Fibroblast of upper back skin (primary cell): ENCODE measurements at regions not wholly inside any gene's neighbourhood (a gene's known extent, or its start where the extent isn't known, plus 50 kb on each side); places are given as distances from the start of the nearest gene placed in this dataset.
"Not testable (repeated sequence)": the region's sequence is repeated elsewhere in the genome, so short reads cannot be mapped to it uniquely, and the experiment has no call there.

Experiments used
- DNase-seq: peaks from one replicate; pipeline ENCODE4 v3.0.0-alpha.2; 2013

GRCh38 chr4:126961661-126962060 lies 671.1 kb upstream of the INTU start:
- no peak for DNase-seq

- DNase-seq = no peak
Measured at GRCh38 chr4:126965877-126966276, 666.9 kb upstream of the INTU start.

GRCh38 chr4:126969360-126970235 lies 663.2 kb upstream of the INTU start:
- peak; percentile 43 for DNase-seq

- no peak for DNase-seq
Measured at GRCh38 chr4:126973201-126973600, 659.6 kb upstream of the INTU start.

GRCh38 chr4:126976850-126977632 lies 655.7 kb upstream of the INTU start:
- DNase-seq = no peak

GRCh38 chr4:126986005-126986404 lies 646.8 kb upstream of the INTU start:
- DNase-seq = no peak

GRCh38 chr4:126986828-126987227 lies 645.9 kb upstream of the INTU start:
- DNase-seq = peak; percentile 64

GRCh38 chr4:126991965-126992364 lies 640.8 kb upstream of the INTU start:
- peak; percentile 14 for DNase-seq

- no peak for DNase-seq
Measured at GRCh38 chr4:126992910-126993309, 639.8 kb upstream of the INTU start.

- DNase-seq = no peak
Measured at GRCh38 chr4:126993351-126993750, 639.4 kb upstream of the INTU start.

- no peak for DNase-seq
Measured at GRCh38 chr4:126995235-126995634, 637.5 kb upstream of the INTU start.

GRCh38 chr4:127000110-127000509 lies 632.6 kb upstream of the INTU start:
- no peak for DNase-seq

- DNase-seq = no peak
Measured at GRCh38 chr4:127000846-127001245, 631.9 kb upstream of the INTU start.

- DNase-seq = no peak
Measured at GRCh38 chr4:127001933-127002332, 630.8 kb upstream of the INTU start.

GRCh38 chr4:127006446-127006877 lies 626.3 kb upstream of the INTU start:
- no peak for DNase-seq

- DNase-seq = no peak
Measured at GRCh38 chr4:127007305-127007704, 625.5 kb upstream of the INTU start.

GRCh38 chr4:127012549-127012948 lies 620.2 kb upstream of the INTU start:
- peak; percentile 92 for DNase-seq

- no peak for DNase-seq
Measured at GRCh38 chr4:127015667-127016117, 617.1 kb upstream of the INTU start.

- DNase-seq = peak; percentile 62
Measured at GRCh38 chr4:127018381-127018780, 614.4 kb upstream of the INTU start.

GRCh38 chr4:127020831-127021230 lies 611.9 kb upstream of the INTU start:
- not testable (repeated sequence) for DNase-seq

- DNase-seq = no peak
Measured at GRCh38 chr4:127036296-127036695, 596.5 kb upstream of the INTU start.

GRCh38 chr4:127045861-127046260 lies 586.9 kb upstream of the INTU start:
- no peak for DNase-seq

- peak; percentile 57 for DNase-seq
Measured at GRCh38 chr4:127047930-127048329, 584.8 kb upstream of the INTU start.
